Cardiac fibroblast (primary cell): ENCODE measurements at regions not wholly inside any gene's neighbourhood (a gene's known extent, or its start where the extent isn't known, plus 50 kb on each side); places are given as distances from the start of the nearest gene placed in this dataset.
A peak's percentile ranks its signal among the peaks of the same experiment; 100 is the strongest.

ENCODE experiments used
- DNase-seq, 2 donors: peaks; one replicate each; pipeline versions ENCODE4 v3.0.0 to v3.0.0-alpha.2; 2010; ENCODE audit warnings: low read depth in 2 of 2
- H3K4me3 ChIP-seq, 2 donors: replicated peaks in 1 of 2; 1 replicate in 1 of 2; 2 replicates in 1 of 2; pipeline ENCODE4 v1.5.1; 2011; ENCODE audit warnings: low read depth in 2 of 2, low read length in 2 of 2, mild to moderate bottlenecking in 2 of 2, moderate library complexity in 1 of 2
- TF ChIP-seq, protein P1 (sequence below): IDR thresholded peaks from one replicate; pipeline ENCODE4 v1.5.1; 2011; ENCODE audit warnings: low read depth, mild to moderate bottlenecking, low read length, inconsistent platforms

GRCh38 chr5:54908774-54909525 is 76.4 kb downstream of the ESM1 start:
- DNase-seq = peak in 1 of 2 donors; percentile 46
- no peak overlapping the region for H3K4me3 ChIP-seq
- TF ChIP-seq, protein P1, sequence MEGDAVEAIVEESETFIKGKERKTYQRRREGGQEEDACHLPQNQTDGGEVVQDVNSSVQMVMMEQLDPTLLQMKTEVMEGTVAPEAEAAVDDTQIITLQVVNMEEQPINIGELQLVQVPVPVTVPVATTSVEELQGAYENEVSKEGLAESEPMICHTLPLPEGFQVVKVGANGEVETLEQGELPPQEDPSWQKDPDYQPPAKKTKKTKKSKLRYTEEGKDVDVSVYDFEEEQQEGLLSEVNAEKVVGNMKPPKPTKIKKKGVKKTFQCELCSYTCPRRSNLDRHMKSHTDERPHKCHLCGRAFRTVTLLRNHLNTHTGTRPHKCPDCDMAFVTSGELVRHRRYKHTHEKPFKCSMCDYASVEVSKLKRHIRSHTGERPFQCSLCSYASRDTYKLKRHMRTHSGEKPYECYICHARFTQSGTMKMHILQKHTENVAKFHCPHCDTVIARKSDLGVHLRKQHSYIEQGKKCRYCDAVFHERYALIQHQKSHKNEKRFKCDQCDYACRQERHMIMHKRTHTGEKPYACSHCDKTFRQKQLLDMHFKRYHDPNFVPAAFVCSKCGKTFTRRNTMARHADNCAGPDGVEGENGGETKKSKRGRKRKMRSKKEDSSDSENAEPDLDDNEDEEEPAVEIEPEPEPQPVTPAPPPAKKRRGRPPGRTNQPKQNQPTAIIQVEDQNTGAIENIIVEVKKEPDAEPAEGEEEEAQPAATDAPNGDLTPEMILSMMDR = no peak

DNA sequence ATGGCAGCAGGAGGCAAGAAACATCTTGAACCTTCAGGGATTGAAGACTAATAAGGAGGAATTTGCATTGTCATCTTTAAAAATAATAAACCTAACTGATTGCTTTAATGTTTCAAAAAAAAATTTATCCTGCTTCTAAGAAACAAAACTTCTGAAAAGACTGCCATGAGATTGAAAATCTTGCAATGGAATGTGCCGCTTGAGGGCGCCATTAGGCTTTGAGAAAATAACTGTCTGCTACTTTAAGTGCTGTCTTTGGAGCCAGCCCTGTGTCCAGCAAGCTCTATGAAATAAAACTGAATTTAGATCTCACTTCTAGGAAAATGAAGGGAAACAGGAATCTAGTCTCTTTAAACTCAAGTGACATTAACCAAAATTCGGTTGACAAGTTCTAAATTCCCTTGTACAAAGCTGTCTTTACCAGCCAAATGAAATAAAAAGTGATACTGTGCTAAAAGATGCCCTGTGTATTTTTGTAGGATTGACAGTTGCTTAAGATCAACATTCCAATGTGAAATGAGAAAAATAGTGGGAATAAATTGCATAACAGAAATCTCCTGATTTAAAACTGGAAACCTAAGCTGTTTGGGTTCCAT is 79.4 kb downstream of the ESM1 start:
- DNase-seq = peak; percentile 86 to 89
- TF ChIP-seq, protein P1 = peak; percentile 73
- no peak overlapping the region for H3K4me3 ChIP-seq

GRCh38 chr5:54905246-54905795 is 80.1 kb downstream of the ESM1 start:
- TF ChIP-seq, protein P1 = no peak
- DNase-seq = peak in 1 of 2 donors; percentile 45
- no peak overlapping the region for H3K4me3 ChIP-seq

GRCh38 chr5:54904425-54904824 is 81.0 kb downstream of the ESM1 start:
- H3K4me3 ChIP-seq = no peak overlapping the region
- DNase-seq = peak; percentile 72
- TF ChIP-seq, protein P1 = peak; percentile 66

GRCh38 chr5:54902791-54903473 is 82.5 kb downstream of the ESM1 start:
- peak; percentile 66 to 71 for DNase-seq
- H3K4me3 ChIP-seq = no peak overlapping the region

More at GRCh38 chr5:54902791-54903473, 82.5 kb downstream of the ESM1 start:
- TF ChIP-seq, protein P1 = no peak
